22Rv1 (cell line): ENCODE measurements at regions not wholly inside any gene's neighbourhood (a gene's known extent, or its start where the extent isn't known, plus 50 kb on each side); places are given as distances from the start of the nearest gene placed in this dataset.

Experiments
- H3K27ac ChIP-seq: fragments of 450-650 bp; 2 replicates; pipeline ENCODE4 v1.5.1; 2017
- CTCF ChIP-seq: fragments of 450-650 bp; IDR thresholded peaks from 2 replicates; pipeline ENCODE4 v1.5.1; 2017; ENCODE audit warnings: mild to moderate bottlenecking
- ZFX ChIP-seq: fragments of 450-650 bp; IDR thresholded peaks from 2 replicates; pipeline ENCODE4 v1.6.1; 2017; ENCODE audit warnings: antibody characterized with exemption, borderline replicate concordance

- H3K27ac ChIP-seq = no peak overlapping the region
- no peak for TF ChIP-seq CTCF
- no peak for TF ChIP-seq ZFX
These were observed 121.2 kb upstream of the NPVF start for GRCh38 chr7:25349283-25350017.

- TF ChIP-seq CTCF = no peak
- no peak for TF ChIP-seq ZFX
These were observed 121.8 kb upstream of the NPVF start for GRCh38 chr7:25350041-25350440.

GRCh38 chr7:25351761-25352160 is 123.5 kb upstream of the NPVF start:
- no peak for TF ChIP-seq ZFX
- no peak for TF ChIP-seq CTCF
- H3K27ac ChIP-seq = no peak overlapping the region

More at GRCh38 chr7:25350041-25350440, 121.8 kb upstream of the NPVF start:
- no peak overlapping the region for H3K27ac ChIP-seq

- no peak for TF ChIP-seq ZFX
- no peak for TF ChIP-seq CTCF
- H3K27ac ChIP-seq = no peak overlapping the region
These were observed 124.9 kb upstream of the NPVF start for GRCh38 chr7:25353196-25353595.

- TF ChIP-seq ZFX (no peak), CTCF (no peak)
- H3K27ac ChIP-seq = no peak overlapping the region
These were observed 125.4 kb upstream of the NPVF start for GRCh38 chr7:25353732-25354131.

GRCh38 chr7:25356534-25357151 is 128.4 kb upstream of the NPVF start:
- H3K27ac ChIP-seq = no peak overlapping the region
- no peak for TF ChIP-seq ZFX
- TF ChIP-seq CTCF = no peak

GRCh38 chr7:25358926-25359325 is 130.6 kb upstream of the NPVF start:
- H3K27ac ChIP-seq = no peak overlapping the region
- TF ChIP-seq CTCF (no peak), ZFX (no peak)
